Sigmoid colon (tissue), 6 donors: ENCODE measurements at regions not wholly inside any gene's neighbourhood (a gene's known extent, or its start where the extent isn't known, plus 50 kb on each side); places are given as distances from the start of the nearest gene placed in this dataset.

Source experiments
- DNase-seq: peaks from one replicate; pipeline ENCODE4 v3.0.0-alpha.2; 2019
- H3K27ac ChIP-seq, 4 donors: fragments of 200-600 bp; sonication (generic); one replicate each; pipeline ENCODE4 v1.5.1; 2016 to 2019; ENCODE audit warnings: mild to moderate bottlenecking in 1 of 4
- H3K27me3 ChIP-seq, 3 donors: fragments of 200-600 bp; sonication (generic); one replicate each; pipeline ENCODE4 v1.5.1; 2019; ENCODE audit warnings: mild to moderate bottlenecking in 1 of 3
- H3K36me3 ChIP-seq, 4 donors: fragments of 200-600 bp; sonication (generic); one replicate each; pipeline ENCODE4 v1.5.1; 2016 to 2019
- H3K4me1 ChIP-seq, 4 donors: fragments of 200-600 bp; sonication (generic); one replicate each; pipeline ENCODE4 v1.5.1; 2017 to 2019
- H3K4me3 ChIP-seq, 4 donors: fragments of 200-600 bp; sonication (generic); one replicate each; pipeline ENCODE4 v1.5.1; 2017 to 2019; ENCODE audit warnings: mild to moderate bottlenecking in 2 of 4, moderate library complexity in 1 of 4
- H3K9me3 ChIP-seq, 4 donors: fragments of 200-600 bp in 3 of 4; sonication (generic) in 3 of 4; one replicate each; pipeline versions ENCODE4 v1.5.1 to v1.6.1; 2013 to 2019
- CTCF ChIP-seq, 4 experiments: fragments of 450-650 bp in 3 of 4; fragments of 200-600 bp in 1 of 4; IDR thresholded peaks; one replicate each; pipeline ENCODE4 v1.5.1; 2016 to 2019; ENCODE audit warnings: antibody characterized with exemption in 4 of 4, mild to moderate bottlenecking in 3 of 4, moderate library complexity in 2 of 4
- EP300 ChIP-seq, 4 donors: sonication (generic); formaldehyde crosslinking; IDR thresholded peaks; one replicate each; pipeline ENCODE4 v1.6.1; 2017; ENCODE audit warnings: antibody characterized with exemption in 4 of 4
- POLR2A ChIP-seq, 2 donors: fragments of 450-650 bp; IDR thresholded peaks; one replicate each; pipeline ENCODE4 v1.6.1; 2016; ENCODE audit warnings: antibody characterized with exemption in 2 of 2, mild to moderate bottlenecking in 2 of 2, moderate library complexity in 2 of 2
- POLR2AphosphoS5 ChIP-seq, 4 donors: sonication (generic); formaldehyde crosslinking; IDR thresholded peaks; one replicate each; pipeline ENCODE4 v1.6.1; 2017; ENCODE audit warnings: antibody characterized with exemption in 4 of 4
- WGBS, 2 donors: extraction: QIAGEN DNeasy Blood & Tissue Kit; methylation state at CpG; one replicate each; pipeline ENCODE4 v1.1.7; 2013; 5-methylcytosine and 5-hydroxymethylcytosine counted together
- intact Hi-C: fragments of 100-400 bp; cut with DNase I; formaldehyde crosslinking; loops from one replicate; pipeline ENCODE4 v1.15.1; 2023
- donor health status: healthy with polysubstance abuse.
- donor health status: healthy.

GRCh38 chr2:196487417-196487816, 152.1 kb upstream of the CCDC150 start:
- Histone ChIP-seq H3K36me3 (no peaks in the 10 kb centered on the region), H3K27ac (no peak overlapping the region), H3K9me3 (no peaks in the 10 kb centered on the region), H3K4me1 (no peaks in the 10 kb centered on the region), H3K4me3 (no peak overlapping the region), H3K27me3 (no peaks in the 10 kb centered on the region)
- intact Hi-C loops, result no loop called here
- 77 to 81% methylated on average over 3 of the region's 3 CpGs for WGBS, 2 donors
- TF ChIP-seq EP300 (IDR thresholded peaks at IDR 0.05) (no peak), POLR2AphosphoS5 (IDR thresholded peaks at IDR 0.05) (no peak), POLR2A (IDR thresholded peaks at IDR 0.05) (no peak), CTCF (IDR thresholded peaks at IDR 0.05) (no peak)
- no peak for DNase-seq

GRCh38 chr2:196489371-196489770, 150.1 kb upstream of the CCDC150 start:
- H3K4me1 ChIP-seq, result no peaks in the 10 kb centered on the region
- H3K27me3 ChIP-seq, result no peaks in the 10 kb centered on the region
- DNase-seq, result no peak
- 66 to 75% methylated on average over 1 of the region's 1 CpG for WGBS, 2 donors
- H3K9me3 ChIP-seq, result no peaks in the 10 kb centered on the region
- intact Hi-C loops, result no loop called here
- no peak overlapping the region for H3K27ac ChIP-seq
- H3K36me3 ChIP-seq, result no peaks in the 10 kb centered on the region
- TF ChIP-seq POLR2A (IDR thresholded peaks at IDR 0.05), result no peak
- no peak for TF ChIP-seq EP300 (IDR thresholded peaks at IDR 0.05)
- no peak for TF ChIP-seq CTCF (IDR thresholded peaks at IDR 0.05)
- TF ChIP-seq POLR2AphosphoS5 (IDR thresholded peaks at IDR 0.05), result no peak
- H3K4me3 ChIP-seq, result no peak overlapping the region

GRCh38 chr2:196492946-196493345, 146.6 kb upstream of the CCDC150 start:
- no peak for TF ChIP-seq POLR2A (IDR thresholded peaks at IDR 0.05)
- TF ChIP-seq CTCF (IDR thresholded peaks at IDR 0.05), result no peak
- no peak for TF ChIP-seq EP300 (IDR thresholded peaks at IDR 0.05)
- TF ChIP-seq POLR2AphosphoS5 (IDR thresholded peaks at IDR 0.05), result no peak
- Histone ChIP-seq H3K27ac (no peak overlapping the region), H3K4me1 (no peaks in the 10 kb centered on the region), H3K9me3 (no peaks in the 10 kb centered on the region), H3K27me3 (no peaks in the 10 kb centered on the region), H3K4me3 (no peak overlapping the region), H3K36me3 (no peaks in the 10 kb centered on the region)
- WGBS, 2 donors, result 88 to 92% methylated on average over 3 of the region's 3 CpGs
- intact Hi-C loops, result no loop called here
- no peak for DNase-seq

- H3K36me3 ChIP-seq, result no peaks in the 10 kb centered on the region
These were observed 140.6 kb upstream of the CCDC150 start for GRCh38 chr2:196498962-196499361.

More at GRCh38 chr2:196498962-196499361, 140.6 kb upstream of the CCDC150 start:
- Histone ChIP-seq H3K27ac (no peak overlapping the region), H3K27me3 (no peaks in the 10 kb centered on the region), H3K4me1 (no peaks in the 10 kb centered on the region), H3K9me3 (peaks cover 0 to 8% (median 4%) of the 10 kb centered on the region in 4 donors), H3K4me3 (no peak overlapping the region)
- TF ChIP-seq POLR2AphosphoS5 (IDR thresholded peaks at IDR 0.05), result no peak
- no peak for TF ChIP-seq POLR2A (IDR thresholded peaks at IDR 0.05)
- no peak for TF ChIP-seq CTCF (IDR thresholded peaks at IDR 0.05)
- no peak for TF ChIP-seq EP300 (IDR thresholded peaks at IDR 0.05)
- WGBS, 2 donors, result 73 to 83% methylated on average over 3 of the region's 3 CpGs
- DNase-seq, result no peak
- intact Hi-C loops, result no loop called here
